COLO829 (cell line): ENCODE measurements at regions not wholly inside any gene's neighbourhood (a gene's known extent, or its start where the extent isn't known, plus 50 kb on each side); places are given as distances from the start of the nearest gene placed in this dataset.

ENCODE experiments used
- DNase-seq: peaks from one replicate; pipeline ENCODE4 v3.0.0; 2012; ENCODE audit warnings: low spot score

DNA sequence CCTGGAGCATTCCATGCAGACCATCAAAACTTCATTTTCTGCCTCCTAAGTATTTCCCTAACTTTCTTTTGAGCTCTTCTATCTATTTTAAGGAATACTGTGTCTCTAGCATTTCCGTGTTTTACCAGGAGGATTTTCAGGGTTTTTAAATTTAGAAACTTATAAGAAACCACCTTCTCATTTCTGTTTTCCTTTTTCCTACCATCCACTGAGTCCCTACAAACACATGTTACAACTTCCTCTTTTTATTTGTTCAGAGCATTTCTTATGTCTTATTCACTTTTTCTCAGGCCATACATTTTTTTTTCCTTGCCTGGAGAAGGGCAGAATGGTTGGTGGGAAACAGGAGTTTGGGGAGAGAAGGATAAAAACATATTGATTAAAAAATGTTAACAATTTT, 130.0 kb upstream of the BMP5 start:
- DNase-seq = no peak

DNA sequence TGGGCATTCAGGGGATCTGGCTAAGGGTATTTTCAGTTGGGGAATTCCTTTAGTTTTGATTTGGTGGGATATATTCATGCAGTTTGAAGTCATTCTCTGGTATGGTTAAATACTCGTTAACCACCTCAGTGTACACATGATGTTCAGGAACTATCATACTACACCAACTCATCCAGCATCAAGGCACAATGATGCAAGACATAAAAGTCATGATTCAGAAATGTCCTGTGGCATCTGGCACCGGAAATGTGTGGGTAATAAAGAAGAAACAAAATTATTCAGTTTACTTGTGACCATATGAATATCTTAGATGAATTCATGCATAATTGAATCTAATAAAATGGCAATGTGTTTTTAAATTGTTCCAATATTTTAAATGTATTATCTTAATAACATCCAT, 129.0 kb upstream of the BMP5 start:
- DNase-seq = peak; percentile 16

DNA sequence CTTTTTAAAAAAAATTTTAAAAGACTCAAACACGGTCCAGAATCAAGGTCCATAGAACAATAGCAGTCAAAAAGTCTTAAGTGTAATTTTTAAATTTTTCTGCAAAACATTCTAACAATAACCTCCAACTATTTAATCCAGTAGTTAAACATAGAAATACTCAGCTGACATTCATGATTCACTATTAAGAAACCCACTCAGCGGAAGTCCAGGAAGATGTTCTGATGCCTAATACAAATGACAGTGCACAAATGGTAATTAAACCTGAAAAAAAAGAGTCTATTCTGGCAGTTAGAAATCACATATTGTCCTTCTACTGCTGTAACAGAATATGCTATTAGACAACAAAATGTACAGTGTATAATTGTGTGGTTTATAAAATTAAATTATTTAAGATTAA, 128.2 kb upstream of the BMP5 start:
- no peak for DNase-seq

DNA sequence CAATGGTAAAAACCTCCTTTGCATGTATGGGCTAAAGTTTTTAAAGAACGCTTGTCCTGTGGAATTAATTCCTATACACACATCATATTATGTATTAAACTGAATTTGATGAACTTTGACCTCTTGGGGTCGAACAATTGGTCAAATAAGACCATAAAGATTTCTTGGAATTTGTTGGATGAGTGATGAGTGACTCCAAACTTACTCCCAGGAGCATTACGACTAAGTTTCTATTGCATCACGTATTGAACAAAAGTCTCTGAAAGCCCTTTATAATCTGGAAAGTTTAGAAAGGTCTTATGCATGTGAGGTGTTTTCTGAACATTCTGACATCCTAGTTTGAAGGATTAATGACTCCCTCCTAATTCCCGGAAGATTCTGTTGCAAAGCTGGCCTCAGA, 126.9 kb upstream of the BMP5 start:
- DNase-seq = no peak

DNA sequence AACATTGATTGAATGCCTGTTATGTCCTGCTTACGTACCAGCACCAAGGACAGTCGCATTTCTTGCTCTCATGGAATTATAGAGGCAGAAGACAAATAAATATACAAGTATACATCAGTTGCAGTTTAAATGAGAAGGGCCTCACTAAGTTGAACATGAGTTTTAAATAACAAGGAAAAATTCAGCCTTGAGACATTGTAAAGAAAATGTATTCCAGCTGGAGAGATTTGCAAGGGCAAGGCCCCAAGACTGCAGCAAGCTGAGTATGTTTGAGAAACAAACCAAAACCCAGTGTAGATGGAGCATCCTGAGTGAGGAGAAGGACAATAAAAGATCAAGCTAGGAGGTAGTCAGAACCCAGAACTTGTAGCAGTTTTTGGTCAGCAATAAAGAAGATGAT, 123.2 kb upstream of the BMP5 start:
- no peak for DNase-seq

DNA sequence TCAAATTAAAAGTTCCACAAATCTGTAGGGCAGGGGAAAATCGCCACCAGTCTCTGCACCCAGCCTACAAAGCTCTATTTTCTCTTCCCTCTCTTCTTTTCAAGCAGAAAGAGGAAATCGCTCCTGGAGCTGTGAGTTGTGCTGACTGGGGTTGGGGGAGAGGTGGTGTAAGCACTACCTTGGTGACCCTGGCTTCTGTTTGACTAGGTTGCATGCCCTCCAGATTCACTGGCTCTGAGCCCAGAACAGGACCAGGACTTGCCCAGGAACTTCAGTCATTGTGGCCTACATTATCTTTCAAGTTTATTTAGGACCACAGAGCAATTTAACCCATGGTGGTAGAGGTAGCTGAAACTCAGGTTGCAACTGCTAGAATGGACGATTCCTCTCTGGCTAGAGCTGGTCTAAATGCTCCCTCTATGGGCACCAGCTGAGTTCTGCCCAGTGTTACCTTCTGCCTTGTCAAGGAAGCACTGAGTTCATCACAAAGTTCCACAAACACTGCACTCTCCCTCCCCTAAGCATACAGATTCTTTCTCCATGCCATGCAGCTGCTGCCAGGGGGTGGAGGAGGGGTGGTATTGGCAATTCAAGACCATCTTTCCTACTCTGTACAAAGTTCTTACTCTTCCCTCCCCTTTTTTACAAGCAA, 122.0 kb upstream of the BMP5 start:
- DNase-seq = no peak

DNA sequence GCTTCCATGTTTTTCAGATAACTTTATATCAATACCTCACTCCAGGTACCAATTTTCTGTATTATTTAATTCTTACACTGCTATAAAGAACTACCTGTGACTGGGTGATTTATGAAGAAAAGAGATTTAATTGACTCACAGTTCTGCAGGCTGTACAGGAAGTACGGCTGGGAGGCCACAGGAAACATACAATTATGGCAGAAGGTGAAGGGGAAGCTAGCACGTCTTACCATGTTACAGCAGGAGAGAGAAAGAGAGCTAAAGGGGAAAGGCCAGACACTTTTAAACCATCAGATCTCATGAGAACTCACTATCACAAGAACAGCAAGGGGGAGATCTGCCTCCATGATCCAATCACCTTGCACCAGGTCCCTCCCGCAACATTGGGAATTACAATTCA, 119.1 kb upstream of the BMP5 start:
- DNase-seq = no peak

DNA sequence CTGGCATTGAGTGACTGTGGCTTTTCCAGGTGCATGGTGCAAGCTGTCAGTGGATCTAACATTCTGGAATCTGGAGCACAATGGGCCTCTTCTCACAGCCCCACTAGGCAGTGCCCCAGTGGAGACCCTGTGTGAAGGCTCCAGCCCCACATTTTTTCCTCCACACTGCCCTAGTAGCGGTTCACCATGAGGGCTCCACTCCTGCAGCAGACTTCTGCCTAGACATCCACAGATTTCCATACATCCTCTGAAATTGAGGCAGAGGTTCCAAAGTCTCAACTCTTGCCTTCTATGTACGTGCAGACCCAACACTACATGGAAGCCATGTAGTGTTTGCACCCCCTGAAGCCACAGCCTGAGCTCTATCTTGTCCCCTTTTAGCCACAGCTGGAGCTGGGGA, 118.0 kb upstream of the BMP5 start:
- no peak for DNase-seq

DNA sequence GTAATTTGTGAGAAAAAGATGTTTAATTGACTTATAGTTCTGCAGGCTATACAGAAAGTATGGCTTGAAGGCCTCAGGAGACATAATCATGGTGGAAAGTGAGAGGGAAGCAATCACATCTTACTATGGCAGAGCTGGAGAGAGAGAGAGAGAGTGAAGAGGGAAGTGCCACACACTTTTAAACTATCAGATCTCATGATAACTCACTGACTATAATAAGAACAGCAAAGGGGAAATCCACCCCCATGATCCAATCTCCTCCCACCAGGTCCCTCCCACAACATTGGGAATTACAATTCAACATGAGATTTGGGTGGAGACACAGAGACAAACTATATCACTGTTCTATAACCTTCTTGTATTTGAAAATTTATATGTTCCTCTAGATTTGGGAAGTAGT, 117.2 kb upstream of the BMP5 start:
- DNase-seq = no peak

DNA sequence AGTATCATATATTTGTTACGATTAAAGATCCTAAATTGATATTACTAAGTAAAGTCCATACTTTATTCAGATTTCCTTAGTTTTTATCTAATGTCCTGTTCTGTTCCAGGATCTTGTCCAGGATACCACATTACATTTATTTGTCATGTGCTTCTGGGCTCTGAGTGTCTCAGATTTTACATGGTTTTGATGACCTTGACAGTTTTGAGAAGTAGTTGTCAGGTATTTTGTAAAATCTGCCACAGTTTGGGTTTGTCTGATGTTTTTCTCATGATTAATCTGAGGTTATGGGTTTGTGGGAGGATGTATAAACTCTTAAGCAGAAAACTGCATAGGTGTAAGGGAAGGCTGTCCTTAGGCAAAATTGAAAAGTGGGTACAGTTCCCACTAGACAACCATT, 109.9 kb upstream of the BMP5 start:
- no peak for DNase-seq

DNA sequence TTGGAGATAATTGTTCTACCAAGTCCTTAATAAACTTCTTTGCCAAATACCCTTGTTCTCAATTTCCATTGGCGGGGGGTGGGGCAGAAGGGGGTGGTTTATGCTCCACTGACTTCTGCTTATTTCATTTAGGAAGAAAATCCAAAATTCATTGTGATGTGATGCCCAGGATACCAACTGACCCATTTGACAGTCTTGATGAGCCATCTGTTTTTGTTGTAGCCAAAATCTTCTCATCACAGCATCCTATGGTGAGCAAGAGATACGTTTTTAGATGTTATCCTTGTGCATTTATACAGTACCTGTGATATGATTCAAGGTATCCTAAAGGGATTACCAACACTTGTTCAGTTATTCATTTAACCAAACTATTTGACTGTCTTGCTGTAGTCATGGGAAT, 108.5 kb upstream of the BMP5 start:
- DNase-seq = no peak

DNA sequence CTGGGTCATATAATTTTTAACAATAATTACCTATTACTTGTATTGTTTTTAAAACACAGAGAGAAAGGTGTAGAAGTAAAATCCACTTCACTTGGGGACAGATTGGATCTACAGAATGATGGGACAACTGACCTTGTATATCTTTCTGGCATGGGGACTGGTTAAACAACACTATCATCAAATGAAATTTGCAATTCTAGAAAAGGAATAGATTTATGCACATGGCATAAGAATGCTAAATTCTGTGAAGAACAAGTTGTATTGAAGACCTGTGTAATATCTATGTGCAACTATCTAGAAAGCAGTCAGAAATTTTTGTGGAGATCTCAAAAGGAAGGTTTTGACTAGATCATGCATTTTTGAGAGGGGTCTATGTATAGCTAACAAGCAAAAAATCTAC, 106.3 kb upstream of the BMP5 start:
- DNase-seq = no peak

DNA sequence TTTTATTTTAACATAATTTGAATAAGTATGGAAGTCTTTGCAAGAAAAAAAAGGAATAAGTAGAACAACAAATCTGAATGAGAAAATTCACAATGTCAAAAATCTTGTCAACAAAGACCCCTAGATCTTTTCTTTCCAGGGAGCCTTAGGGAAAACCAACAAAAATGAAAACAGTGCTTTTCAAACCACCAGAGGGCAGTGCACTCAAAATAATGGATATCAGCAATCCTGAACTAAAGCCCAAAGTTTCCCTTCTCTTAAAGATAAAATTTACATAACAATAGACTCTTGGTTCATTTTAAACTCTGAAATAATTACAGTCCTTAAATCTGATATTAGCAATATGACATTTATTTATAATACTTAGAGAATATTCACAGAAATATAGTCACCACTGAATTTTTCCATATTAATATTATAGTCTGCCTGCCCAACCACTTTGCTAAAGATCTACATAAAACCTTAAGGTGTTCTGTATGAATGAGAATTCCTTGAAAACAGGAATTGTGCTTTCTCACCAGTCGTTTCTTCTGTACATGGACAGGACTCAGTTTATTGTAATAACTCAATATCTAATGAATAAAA, 105.3 kb upstream of the BMP5 start:
- peak; percentile 36 for DNase-seq

DNA sequence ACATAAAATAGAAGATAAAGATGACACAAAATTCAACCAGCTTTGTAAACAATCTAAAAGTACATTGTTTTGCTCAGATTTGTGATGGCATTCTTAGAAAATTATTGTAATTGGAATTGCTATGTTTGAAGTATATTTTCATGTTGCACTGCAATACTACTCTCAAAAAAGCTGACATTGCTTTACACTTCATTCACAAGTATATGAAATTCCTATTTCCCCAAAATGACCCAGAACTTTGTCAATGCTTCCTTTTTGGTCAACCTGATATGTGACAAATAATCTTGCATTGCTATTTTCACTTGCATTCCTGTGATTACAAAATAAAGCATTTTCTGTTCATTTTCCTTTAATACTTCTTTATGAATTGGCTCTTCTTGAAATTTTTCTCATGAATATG, 104.1 kb upstream of the BMP5 start:
- no peak for DNase-seq

DNA sequence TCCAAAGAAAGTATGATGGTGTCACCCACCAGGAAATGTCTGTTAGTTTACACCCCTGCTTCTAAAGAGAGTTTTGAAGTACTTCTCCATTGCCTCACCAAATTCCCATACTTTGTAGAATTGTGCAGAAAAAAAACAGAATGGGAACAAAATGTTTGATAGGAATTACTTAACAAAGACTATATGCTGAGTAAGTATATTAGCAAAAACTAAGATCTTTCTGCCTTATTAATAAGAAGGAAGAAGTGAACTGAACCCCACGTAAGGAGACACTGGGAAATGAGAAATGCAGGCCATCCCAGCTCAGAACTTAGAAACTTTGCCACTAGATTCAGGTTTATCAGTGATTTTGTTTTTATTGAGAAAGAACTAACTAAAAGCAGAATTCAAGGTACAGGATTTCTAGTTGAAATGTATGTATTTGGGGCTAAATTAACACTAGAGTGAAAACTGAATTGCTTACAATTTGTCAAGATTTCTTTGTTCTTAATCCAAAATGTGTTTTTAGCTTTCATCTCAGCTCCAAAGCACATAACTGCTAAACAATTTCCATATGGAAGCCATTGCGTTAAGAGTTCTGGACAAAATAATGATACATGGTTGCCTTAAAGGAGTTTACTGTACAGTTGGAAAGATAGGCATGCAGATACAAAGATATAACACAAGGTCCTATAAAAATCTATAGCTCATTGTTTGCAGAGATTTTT, 102.7 kb upstream of the BMP5 start:
- no peak for DNase-seq

DNA sequence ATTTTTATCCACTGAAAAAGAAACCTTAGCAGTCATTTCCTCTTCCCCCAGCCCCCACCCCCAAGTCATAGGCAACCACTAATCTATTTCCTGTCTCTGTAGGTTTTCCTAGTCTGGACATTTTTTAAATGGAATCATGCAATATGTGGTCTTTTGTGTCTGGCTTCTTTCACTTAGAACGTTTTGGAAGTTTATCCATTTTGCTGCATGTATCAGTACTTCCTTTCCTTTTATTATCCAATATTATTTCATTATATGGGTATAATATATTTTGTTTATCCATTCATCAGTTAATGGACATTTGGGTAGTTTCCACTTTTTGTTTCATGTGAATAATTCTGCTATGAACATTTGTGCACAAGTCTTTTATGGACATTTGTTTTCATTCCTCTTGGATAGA, 99.3 kb upstream of the BMP5 start:
- no peak for DNase-seq

DNA sequence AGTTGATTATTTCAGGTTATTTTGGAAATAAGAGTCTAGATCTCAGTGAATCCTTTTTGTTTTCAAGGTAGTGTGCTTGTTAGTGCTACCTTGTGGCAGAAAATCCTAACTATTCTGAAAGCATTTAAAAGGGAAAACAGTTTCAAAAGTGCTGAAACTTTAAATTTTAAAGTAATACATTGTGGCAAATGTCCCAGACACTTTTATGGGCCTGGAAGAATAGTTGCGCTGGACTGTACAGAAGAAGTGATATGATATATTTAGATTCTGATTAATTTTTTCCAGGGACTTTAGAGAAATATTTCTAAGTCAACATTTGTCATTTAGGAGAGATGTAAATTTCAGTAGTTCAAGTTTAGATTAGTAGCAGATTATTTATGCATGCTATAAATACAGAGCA, 96.7 kb upstream of the BMP5 start:
- no peak for DNase-seq

DNA sequence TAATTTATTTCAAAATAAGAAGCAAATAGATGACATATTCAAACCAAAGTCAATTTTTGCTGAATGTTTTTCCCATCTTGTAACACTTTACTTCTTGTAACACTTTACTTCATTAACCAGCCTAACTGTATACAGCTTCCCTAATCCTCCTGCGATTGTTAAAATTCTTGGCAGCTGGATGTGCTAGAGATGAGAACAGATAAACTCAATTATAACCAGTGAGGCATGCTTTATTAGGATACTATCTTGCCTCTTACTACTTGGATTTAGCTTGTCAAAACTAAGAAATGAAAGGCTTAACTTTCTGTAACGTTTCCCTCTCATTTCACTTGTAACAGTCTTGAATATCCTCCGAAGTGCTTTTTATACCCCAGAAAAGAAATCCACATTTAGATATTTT, 94.1 kb upstream of the BMP5 start:
- DNase-seq = no peak

DNA sequence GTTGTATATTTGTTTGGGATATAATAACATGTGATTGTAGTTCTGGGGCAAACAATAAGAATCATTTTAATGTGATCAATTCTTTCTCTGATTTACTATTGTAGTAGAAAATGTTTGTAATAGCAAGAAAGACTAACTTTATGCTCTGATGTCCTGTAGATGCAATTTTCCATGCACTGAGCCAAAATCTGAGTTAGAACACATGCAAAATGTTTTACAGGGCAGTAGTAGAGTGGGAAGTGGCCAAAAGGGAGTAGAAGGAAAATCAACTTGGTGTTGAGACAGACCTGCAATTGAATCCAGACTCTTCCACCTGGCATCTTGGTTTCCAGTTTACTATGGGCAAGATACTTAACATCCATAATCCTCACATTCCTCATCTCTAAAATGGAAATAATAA, 93.5 kb upstream of the BMP5 start:
- DNase-seq = no peak

DNA sequence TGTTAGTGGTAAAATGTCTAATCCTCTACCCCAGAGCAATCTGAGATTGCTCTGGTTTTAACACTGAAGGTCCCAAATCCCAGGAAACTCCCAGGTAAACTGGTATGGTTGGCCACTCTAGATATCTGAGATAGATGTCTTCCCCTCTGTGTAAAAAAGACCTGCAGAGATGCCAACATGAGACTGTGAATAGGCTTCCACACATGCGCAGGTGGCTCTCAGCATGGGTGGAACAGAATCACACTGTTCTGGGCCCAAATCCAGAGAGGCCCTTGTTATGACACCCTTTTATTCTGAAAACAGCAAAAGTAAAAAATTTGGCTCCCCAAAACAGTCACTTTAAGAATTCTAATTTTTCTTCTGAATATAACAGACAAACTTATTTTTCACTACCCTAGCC, 88.7 kb upstream of the BMP5 start:
- DNase-seq = no peak

DNA sequence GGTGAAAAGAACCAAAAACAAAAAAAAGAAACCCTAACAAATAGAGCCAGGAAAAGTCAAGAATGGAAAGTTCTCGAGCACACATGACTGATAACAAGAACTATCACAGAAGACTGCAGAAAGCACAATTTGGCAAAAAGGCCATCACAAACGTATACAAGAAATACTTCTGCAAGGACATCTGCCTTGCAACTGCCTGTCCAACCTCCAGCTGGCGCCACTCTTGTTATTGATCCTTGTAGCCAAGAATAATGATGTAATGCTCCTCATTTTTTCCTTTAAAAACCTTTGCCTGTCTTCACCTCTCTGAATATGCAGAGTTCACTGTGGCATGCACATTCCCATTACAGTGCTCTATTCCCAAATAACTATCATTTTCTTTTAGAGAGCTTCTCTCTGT, 87.9 kb upstream of the BMP5 start:
- DNase-seq = no peak

DNA sequence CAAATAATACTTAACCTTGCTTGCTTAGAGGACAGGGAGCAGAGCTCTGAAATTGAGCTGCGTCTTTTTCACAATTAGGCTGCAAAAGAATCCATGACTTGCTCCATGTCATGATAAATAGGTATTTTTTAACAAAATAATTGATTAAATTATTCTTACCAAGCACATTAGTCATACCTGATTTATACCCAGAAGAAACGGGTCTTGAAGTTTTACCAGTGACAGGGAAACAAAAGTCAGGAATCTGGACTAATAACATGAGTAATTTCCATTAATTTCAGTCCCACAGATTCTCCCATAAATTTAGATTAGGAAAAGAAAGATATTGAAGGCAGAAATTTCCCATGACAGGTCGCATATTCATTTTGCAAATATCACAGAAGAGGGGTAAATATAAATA, 85.0 kb upstream of the BMP5 start:
- DNase-seq = no peak

DNA sequence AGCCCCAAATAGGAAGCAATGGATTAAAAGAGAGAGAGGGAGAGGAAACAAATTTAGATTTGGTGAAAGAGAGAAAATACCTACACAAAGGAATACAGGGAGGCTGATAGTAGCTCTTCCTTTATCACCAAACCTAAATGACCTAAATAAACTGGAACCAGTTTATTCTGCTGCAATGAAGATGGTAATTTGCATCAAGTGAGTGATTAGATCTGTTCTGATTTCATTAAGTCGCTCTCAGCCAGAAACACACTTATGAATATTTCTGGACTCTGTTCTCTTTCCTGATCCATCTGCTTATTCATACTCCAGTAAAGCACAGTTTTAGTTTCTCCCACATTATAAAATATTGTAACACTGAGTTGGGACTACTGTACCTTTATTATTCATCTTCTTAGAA, 83.4 kb upstream of the BMP5 start:
- no peak for DNase-seq

DNA sequence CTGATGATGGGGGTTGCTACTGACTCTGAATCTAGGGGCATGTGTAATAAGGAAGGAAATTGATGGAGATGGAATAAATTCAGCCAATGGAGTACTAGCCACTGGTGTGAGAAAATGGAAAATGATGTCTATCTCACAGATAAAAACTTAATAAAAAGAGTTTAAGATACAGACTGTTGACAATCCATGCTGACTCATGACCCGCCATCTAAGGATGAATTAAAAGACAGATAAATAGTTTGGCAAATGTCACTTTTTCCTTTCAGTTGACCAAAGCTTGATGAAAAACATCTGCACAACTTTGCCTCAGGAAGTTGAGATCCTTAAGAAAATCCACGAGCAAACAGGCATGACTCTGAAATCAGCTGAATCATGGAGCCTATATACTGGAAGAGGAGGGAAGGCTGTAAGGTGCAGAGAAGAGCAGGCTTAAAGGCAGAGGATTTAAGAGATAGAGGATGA, 82.6 kb upstream of the BMP5 start:
- DNase-seq = no peak
